C4-2B (cell line): ENCODE measurements at regions not wholly inside any gene's neighbourhood (a gene's known extent, or its start where the extent isn't known, plus 50 kb on each side); places are given as distances from the start of the nearest gene placed in this dataset.

Experiments used
- CTCF ChIP-seq: fragments of 450-650 bp; conservative IDR thresholded peaks from 2 replicates; pipeline ENCODE4 v1.5.1; 2017; ENCODE audit warnings: mild to moderate bottlenecking
- ZFX ChIP-seq: fragments of 450-650 bp; IDR thresholded peaks from 2 replicates; pipeline ENCODE4 v1.6.1; 2017

DNA sequence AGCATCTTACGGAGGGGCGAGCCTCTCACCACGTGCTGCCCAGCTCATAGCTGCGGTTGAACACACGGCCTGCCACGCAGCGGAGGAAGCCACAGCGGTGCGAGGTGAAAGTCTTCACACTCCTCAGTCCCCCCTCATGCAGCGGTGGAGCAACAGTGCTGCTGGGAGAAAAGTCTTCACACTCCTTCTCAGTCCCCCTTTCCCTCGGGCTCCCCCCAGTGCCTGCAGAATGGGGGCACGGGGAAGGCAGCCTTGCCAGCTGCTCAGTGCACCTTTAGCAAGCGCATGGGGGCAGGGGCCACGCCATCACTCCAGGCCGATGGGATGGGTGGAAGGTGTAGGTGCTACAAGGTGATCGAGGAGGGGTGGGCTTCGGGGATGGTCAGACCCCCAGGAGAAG, 206.3 kb upstream of the TCERG1L start:
- TF ChIP-seq CTCF: no peak
- no peak for TF ChIP-seq ZFX
